Activated CD8-positive, alpha-beta T cell treated with anti-CD3 and anti-CD28 coated beads for 36 hours (primary cell): ENCODE measurements at regions not wholly inside any gene's neighbourhood (a gene's known extent, or its start where the extent isn't known, plus 50 kb on each side); places are given as distances from the start of the nearest gene placed in this dataset.

ENCODE experiments used
- ATAC-seq: fragments of 200-7000 bp; cut with Tn5 transposase; one replicate; pipeline ENCODE4 v1.10.0; 2021; ENCODE audit warnings: mild to moderate bottlenecking, moderate library complexity
- CTCF ChIA-PET: fragments of 350-600 bp; sonication (Branson Sonifier 250); formaldehyde crosslinking; loops from one replicate; lab custom pipeline; 2021; ENCODE audit warnings: antibody characterized with exemption; lab: Charles Lee
- POLR2A ChIA-PET: fragments of 350-600 bp; sonication (Branson Sonifier 250); formaldehyde crosslinking; loops from one replicate; lab custom pipeline; 2021; ENCODE audit warnings: antibody characterized with exemption; lab: Charles Lee
- DNase-seq: peaks from one replicate; pipeline ENCODE4 v3.0.0-alpha.2; 2020
- H3K27ac Mint-ChIP-seq: one replicate; pipeline ENCODE4 v1.8.0; 2021; ENCODE audit warnings: mild to moderate bottlenecking, mixed read lengths
- H3K27me3 Mint-ChIP-seq: one replicate; pipeline ENCODE4 v1.8.0; 2021; ENCODE audit warnings: mixed read lengths
- H3K36me3 Mint-ChIP-seq: one replicate; pipeline ENCODE4 v1.8.0; 2021; ENCODE audit warnings: low read depth, mixed read lengths
- H3K4me1 Mint-ChIP-seq: one replicate; pipeline ENCODE4 v1.8.0; 2021; ENCODE audit warnings: low read depth, mixed read lengths
- H3K4me3 Mint-ChIP-seq: one replicate; pipeline ENCODE4 v1.8.0; 2021; ENCODE audit warnings: mild to moderate bottlenecking, moderate library complexity, mixed read lengths
- H3K9me3 Mint-ChIP-seq: one replicate; pipeline ENCODE4 v1.8.0; 2021; ENCODE audit warnings: mixed read lengths
- intact Hi-C: fragments of 100-400 bp; cut with micrococcal nuclease; formaldehyde crosslinking; loops from one replicate; pipeline ENCODE4 v1.10.0; 2022
- TF ChIP-seq, protein P1 (sequence below): fragments of 200-600 bp; IDR thresholded peaks from one replicate; pipeline ENCODE4 v1.8.0; 2022; ENCODE audit warnings: antibody characterized with exemption, mild to moderate bottlenecking

DNA sequence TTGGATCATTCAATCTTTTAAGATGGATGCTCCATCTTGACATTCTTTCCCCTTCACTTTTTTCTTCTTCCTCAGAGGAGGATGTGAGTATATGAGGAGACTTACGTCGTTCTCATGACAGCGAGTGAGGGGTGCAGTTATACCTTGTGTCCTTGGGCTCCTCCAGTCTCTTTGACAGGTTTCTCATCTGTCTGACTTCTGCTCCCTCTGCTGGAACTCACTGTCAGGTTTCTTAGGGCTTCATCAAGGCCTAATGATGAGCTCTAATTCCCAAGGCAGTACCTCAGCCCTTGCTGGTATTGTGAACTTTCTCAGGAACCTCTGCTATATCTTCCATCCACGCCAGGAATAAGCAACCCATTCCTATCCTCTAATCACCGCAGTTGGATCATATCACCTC, 237.8 kb upstream of the ADGRL3 start:
- TF ChIP-seq, protein P1, sequence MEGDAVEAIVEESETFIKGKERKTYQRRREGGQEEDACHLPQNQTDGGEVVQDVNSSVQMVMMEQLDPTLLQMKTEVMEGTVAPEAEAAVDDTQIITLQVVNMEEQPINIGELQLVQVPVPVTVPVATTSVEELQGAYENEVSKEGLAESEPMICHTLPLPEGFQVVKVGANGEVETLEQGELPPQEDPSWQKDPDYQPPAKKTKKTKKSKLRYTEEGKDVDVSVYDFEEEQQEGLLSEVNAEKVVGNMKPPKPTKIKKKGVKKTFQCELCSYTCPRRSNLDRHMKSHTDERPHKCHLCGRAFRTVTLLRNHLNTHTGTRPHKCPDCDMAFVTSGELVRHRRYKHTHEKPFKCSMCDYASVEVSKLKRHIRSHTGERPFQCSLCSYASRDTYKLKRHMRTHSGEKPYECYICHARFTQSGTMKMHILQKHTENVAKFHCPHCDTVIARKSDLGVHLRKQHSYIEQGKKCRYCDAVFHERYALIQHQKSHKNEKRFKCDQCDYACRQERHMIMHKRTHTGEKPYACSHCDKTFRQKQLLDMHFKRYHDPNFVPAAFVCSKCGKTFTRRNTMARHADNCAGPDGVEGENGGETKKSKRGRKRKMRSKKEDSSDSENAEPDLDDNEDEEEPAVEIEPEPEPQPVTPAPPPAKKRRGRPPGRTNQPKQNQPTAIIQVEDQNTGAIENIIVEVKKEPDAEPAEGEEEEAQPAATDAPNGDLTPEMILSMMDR: no peak
- ChIA-PET POLR2A (no interaction called here), CTCF (no interaction called here)
- H3K4me1 Mint-ChIP-seq: no peaks in the 10 kb centered on the region
- intact Hi-C loops: no loop called here
- H3K9me3 Mint-ChIP-seq: peaks cover 9% of the 10 kb centered on the region
- no peak overlapping the region for H3K4me3 Mint-ChIP-seq
- no peaks in the 10 kb centered on the region for H3K27me3 Mint-ChIP-seq
- no peaks in the 10 kb centered on the region for H3K36me3 Mint-ChIP-seq
- ATAC-seq: no peak
- H3K27ac Mint-ChIP-seq: no peak overlapping the region
- no peak for DNase-seq

DNA sequence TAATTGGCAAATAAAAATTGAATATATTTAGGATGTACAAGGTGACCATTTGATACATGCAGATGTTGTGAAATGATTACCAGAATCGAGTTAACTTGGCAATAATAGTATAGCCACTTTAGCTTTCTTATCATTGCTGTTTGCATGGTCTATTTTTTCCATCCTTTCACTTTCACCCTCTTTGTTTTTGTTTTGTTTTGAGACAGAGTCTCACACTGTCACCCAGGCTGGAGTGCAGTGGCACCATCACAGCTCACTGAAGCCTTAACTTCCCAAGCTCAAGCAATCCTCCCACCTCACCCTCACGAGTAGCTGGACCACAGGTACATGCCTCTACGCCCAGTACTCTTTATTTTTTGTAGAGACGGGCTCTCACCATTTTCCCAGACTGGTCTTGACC, 218.6 kb upstream of the ADGRL3 start:
- CTCF ChIA-PET: no interaction called here

DNA sequence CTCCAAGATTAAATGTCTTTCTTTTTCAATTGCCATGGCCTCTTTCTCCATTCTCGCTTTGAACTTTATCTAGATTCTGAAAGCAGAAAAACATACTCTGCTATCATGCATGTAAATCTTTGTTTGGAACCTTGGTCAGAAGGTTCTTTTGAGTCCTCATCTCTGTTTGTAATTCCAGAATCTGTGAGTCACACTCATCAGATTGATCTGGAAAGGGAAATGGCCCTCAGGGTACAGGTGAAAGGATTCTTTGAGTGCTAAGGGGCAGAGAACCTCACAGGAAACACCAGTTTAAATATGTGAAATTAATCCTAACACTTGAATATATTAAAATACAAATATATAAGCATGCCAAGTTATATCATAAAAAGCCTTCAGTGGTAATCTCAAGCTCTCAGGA, 211.0 kb upstream of the ADGRL3 start:
- Mint-ChIP-seq H3K4me1 (no peaks in the 10 kb centered on the region), H3K36me3 (no peaks in the 10 kb centered on the region), H3K27ac (no peak overlapping the region), H3K9me3 (peaks cover 14% of the 10 kb centered on the region), H3K27me3 (no peaks in the 10 kb centered on the region), H3K4me3 (no peak overlapping the region)
- ATAC-seq (no peak), DNase-seq (no peak)
- intact Hi-C loops: no loop called here
- TF ChIP-seq, protein P1: no peak
- ChIA-PET CTCF (no interaction called here), POLR2A (no interaction called here)

More for the DNA sequence above, 218.6 kb upstream of the ADGRL3 start:
- TF ChIP-seq, protein P1: no peak
- H3K4me1 Mint-ChIP-seq: no peaks in the 10 kb centered on the region
- H3K27me3 Mint-ChIP-seq: no peaks in the 10 kb centered on the region
- POLR2A ChIA-PET: no interaction called here
- DNase-seq (no peak), ATAC-seq (no peak)
- H3K36me3 Mint-ChIP-seq: no peaks in the 10 kb centered on the region
- no peak overlapping the region for H3K27ac Mint-ChIP-seq
- intact Hi-C loops: no loop called here
- H3K9me3 Mint-ChIP-seq: peaks cover 10% of the 10 kb centered on the region
- no peak overlapping the region for H3K4me3 Mint-ChIP-seq

DNA sequence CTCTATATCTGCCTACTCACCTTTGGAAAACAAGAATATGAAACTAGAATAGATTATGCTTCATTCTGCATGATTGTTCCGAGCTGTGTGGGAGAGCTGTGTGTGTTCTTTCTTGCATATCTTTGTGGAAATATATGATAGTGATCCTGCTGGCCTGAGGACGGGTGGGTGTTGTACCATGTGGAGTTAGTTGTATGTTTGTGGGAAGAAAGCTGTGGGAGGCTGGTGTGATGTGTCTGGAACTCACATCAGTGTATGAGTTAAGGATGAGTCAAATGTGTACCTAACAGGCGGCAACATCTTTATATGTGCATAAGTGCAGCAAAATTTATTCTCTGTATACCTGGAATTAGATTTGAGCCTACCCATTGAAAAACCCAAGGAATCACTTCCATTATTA, 208.1 kb upstream of the ADGRL3 start:
- no peaks in the 10 kb centered on the region for H3K36me3 Mint-ChIP-seq
- no peak for ATAC-seq
- no peak overlapping the region for H3K27ac Mint-ChIP-seq
- no peaks in the 10 kb centered on the region for H3K27me3 Mint-ChIP-seq
- DNase-seq: no peak
- H3K9me3 Mint-ChIP-seq: peaks cover 14% of the 10 kb centered on the region
- no peaks in the 10 kb centered on the region for H3K4me1 Mint-ChIP-seq
- no peak overlapping the region for H3K4me3 Mint-ChIP-seq
- intact Hi-C loops: no loop called here
- POLR2A ChIA-PET: no interaction called here
- CTCF ChIA-PET: no interaction called here
- TF ChIP-seq, protein P1: no peak

DNA sequence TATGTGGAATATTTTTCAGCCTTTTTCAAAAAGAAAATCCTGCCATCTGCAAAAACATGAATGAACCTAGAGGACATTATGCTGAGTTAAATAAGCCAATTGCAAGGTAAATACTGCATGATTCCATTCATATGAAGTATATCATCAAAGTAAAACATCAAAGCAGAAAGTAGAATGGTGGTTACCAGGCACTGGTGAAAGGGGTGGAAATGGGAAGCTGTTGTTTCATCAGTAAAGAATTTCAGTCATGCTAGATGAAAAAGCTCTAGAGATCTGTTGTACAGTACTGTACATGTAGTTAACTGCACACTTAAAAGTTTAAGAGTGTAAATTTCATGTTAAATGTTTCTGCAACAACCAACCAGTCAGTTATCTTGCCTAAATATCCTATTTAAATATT, 196.8 kb upstream of the ADGRL3 start:
- Mint-ChIP-seq H3K27me3 (no peaks in the 10 kb centered on the region), H3K9me3 (peaks cover 26% of the 10 kb centered on the region), H3K4me3 (no peak overlapping the region), H3K27ac (no peak overlapping the region), H3K36me3 (no peaks in the 10 kb centered on the region), H3K4me1 (no peaks in the 10 kb centered on the region)
- ChIA-PET POLR2A (no interaction called here), CTCF (no interaction called here)
- no peak for ATAC-seq
- DNase-seq: no peak
- intact Hi-C loops: no loop called here
- TF ChIP-seq, protein P1: no peak
